Activated CD4-positive, CD25-positive, alpha-beta regulatory T cell treated with anti-CD3 and anti-CD28 coated beads, Interleukin-2, amount 50 U/mL, for 24 hours (primary cell): ENCODE measurements at regions not wholly inside any gene's neighbourhood (a gene's known extent, or its start where the extent isn't known, plus 50 kb on each side); places are given as distances from the start of the nearest gene placed in this dataset.
"Not testable (repeated sequence)": the region's sequence is repeated elsewhere in the genome, so short reads cannot be mapped to it uniquely, and the experiment has no call there.

Experiments
- ATAC-seq, 2 donors: fragments of 150-1000 bp; cut with Tn5 transposase; one replicate each; pipeline ENCODE4 v1.10.0; 2021; ENCODE audit warnings: mild to moderate bottlenecking in 1 of 2, moderate library complexity in 1 of 2

GRCh38 chr6:27854421-27854820 lies 57.8 kb downstream of the OR2B2 start:
- ATAC-seq, result no peak

GRCh38 chr6:27851440-27851839 lies 60.8 kb downstream of the OR2B2 start:
- ATAC-seq, result no peak

DNA sequence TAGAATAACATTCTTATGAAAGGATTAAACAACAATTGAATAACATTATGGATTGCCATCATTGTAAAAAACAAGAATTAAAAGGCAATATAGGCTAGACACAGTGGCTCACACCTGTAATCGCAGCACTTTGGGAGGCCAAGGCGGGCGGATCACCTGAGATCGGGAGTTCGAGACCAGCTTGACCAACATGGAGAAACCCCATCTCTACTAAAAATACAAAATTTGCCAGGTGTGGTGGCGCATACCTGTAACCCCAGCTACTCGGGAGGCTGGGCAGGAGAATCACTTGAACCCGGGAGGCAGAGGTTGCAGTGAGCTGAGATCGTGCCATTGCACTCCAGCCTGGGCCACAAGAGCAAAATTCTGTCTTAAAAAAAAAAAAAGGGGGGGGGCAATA lies 63.2 kb downstream of the OR2B2 start:
- not testable (repeated sequence) for ATAC-seq

DNA sequence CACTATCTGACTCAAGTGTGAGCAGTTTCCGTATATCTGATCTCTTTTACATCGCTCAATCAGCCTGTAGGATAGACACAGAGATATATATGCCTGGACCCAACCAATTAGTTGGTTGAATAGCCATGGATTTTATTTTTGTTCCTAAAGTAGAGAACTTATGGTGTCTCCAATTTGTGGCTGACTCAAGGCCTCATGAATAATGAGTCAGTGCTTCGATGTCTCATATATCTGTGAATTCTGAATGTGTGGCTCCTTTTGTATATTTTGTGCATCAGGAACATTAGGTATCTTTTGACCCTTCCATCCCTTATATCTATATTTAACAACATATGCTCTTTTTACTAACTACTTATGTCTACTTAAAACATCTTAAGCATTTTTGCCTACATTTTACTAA lies 64.5 kb downstream of the OR2B2 start:
- no peak for ATAC-seq

DNA sequence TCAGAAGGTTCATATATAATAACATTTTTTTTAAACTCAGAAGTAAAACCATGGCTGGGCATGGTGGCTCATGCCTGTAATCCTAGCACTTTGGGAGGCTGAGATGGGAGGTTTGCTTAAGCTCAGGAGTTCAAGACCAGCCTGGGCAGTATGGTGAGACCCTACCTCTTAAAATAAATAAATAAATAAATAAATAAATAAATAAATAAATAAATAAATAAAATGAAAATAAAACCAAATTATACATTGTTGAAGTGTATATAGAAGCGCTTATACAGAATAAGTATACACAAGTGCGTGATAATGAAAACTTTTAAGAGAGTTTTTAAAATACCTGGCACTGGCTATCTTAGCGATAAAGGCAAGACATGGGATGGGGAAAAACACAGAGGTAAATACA lies 71.6 kb downstream of the OR2B2 start:
- no peak for ATAC-seq

- ATAC-seq, result no peak
These were observed 72.3 kb downstream of the OR2B2 start for GRCh38 chr6:27839626-27840475.

DNA sequence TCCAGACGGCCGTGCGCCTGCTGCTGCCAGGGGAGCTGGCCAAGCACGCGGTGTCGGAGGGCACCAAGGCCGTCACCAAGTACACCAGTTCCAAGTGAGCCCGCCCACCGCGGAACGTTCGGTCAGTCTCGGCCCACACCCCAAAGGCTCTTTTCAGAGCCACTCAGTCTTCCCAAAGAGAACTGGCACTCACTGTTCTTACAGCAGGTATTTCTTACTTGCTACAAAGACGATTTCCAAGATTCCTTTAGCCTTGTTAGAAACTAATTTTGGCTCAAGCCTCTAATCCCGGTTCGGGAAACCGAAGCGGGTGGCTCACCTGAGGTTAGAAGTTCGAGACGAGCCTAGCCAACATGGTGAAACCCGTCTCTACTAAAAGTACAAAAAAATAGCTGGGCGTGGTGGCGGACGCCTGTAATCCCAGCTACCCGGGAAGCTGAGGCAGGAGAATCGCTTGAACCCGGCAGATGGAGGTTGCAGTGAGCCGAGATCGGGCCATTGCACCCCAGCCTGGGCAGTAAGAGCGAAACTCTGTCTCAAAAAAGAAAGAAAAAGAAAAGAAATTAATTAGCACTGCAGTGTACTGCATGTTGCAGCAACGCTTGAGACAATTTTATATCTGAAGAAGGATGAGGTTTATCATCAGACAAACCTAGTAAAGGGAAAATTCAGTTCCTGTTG lies 73.1 kb downstream of the OR2B2 start:
- peak in 1 of 2 donors; percentile 3 for ATAC-seq

DNA sequence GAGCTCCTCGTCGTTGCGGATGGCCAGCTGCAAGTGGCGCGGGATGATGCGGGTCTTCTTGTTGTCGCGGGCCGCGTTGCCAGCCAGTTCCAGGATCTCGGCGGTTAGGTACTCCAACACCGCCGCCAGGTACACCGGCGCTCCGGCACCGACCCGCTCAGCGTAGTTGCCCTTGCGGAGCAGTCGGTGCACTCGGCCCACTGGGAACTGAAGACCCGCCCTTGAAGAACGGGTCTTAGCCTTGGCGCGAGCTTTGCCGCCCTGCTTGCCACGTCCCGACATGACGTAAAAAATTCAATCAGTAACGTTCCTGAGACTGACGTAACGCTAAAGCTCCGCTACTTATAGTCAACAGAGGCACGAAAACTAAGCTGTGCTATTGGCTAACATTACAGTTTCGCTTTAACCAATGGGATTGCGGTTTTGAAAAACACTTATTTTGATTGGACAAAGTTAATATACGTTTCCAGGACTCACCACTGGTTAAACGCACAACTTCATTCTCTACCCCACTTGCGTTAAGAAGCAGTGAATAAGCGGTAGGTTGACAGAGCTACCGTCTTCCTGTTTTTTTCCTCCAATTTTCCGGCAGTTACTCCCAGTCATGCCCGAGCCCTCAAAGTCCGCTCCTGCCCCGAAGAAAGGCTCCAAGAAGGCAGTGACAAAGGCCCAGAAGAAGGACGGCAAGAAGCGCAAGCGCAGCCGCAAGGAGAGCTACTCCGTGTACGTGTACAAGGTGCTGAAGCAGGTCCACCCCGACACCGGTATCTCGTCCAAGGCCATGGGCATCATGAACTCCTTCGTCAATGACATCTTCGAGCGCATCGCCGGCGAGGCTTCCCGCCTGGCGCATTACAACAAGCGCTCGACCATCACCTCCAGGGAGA lies 73.9 kb downstream of the OR2B2 start:
- peak; percentile 83 to 84 for ATAC-seq

DNA sequence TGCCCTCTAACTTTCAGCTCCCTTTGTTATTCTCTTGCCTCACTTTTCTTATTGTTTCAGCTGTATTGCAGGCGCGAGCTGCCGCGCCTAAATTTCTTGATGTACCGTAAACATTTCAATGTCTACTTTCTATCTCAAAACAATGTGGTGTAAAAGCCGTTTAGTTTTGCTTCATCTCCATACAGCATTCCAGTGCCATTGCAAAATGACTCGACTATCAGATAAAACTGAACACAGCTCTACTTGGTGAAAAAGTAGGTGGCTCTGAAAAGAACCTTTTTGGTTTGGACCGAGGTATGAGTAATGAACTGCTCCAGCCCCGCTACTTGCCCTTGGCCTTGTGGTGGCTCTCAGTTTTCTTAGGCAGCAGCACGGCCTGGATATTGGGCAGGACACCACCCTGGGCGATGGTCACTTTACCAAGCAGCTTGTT lies 74.6 kb downstream of the OR2B2 start:
- ATAC-seq, result peak; percentile 8 to 19

DNA sequence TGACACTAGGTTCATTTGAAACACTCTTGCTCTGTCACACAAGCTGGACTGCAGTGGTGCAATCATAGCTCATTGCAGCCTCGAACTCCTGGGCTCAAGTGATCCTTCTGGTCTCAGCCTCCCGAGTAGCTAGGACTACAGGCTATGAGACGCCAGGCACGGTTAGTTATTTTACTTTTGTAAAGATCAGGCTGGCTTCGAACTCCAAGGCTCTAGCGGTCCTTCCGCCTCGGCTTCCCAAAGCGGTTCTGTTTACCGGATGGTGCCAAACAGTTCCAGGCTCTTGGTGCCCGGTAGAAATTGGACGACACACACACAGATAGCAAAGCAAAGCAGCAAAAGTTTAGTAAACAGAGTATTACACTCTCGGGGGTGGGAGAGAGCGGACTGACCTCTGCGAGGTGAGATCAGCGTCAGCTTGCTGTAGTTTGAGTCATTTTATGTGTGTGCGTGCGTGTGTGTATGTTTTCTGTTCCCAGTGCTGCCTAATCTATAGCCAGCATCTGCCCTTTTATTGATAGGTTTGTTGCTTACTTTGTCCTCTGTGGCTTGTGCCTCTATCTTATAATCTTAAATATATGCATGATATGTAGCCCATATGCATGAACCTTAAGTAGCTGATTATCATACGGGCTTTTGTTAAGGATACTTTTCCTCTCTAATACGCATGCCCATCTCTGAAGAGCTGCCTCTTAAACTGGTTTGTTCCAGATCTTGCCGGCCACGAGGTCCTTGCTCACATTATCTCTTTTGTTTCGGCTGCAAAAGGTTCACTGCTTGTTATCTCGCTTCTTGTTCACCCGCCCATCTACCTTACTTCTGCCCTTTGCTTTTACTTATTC lies 75.2 kb downstream of the OR2B2 start:
- peak; percentile 63 to 64 for ATAC-seq

DNA sequence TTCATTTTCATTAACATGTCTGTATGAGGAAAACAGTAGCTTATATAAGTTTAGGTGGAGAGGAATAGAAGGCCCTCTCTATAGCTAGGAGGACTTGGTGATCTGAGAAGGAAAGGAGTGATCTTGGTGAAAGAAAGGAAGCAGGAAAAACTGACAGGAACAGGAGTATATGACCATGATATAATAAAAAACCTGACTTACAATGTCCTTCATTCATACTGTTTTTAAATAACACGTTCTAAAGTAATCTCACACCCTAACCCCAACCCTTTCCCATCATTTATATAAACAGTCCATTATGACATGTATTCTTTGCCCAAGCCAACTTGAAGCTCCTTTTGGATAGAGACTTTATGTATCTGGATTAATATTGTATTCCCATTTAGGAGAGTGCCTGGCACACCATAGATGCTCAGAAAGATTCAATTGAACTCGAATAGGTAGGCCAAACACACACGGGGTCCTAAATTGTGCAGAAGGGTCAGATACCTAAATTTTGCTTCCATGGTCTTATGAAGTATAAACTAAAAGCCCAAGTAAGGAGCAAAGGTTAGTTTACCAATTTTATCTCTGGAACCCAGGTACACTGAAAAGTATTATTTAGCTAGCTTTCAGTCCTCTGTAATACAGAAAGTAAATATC lies 75.9 kb downstream of the OR2B2 start:
- ATAC-seq, result no peak

- ATAC-seq, result no peak
These were observed 77.2 kb downstream of the OR2B2 start for GRCh38 chr6:27834879-27835549.

DNA sequence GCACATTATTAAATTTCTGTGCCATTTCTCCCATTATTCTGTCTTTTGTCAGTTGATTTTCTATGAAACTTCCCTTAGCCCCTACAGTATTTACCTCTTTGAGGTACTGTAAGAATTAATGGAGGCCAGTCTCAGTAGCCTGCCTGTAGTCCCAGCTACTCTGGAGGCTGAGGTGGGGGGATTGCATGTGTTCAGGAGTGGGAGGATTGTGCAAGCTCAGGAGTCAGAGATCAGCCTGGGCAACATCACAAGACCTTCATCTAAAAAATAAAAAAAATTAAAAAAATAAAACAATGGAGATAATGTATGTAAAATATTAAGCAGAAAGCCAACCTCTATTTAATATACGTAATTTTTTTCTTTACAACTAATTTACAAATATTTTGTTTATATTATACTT lies 77.8 kb downstream of the OR2B2 start:
- no peak for ATAC-seq

GRCh38 chr6:27831434-27832081 lies 80.6 kb downstream of the OR2B2 start:
- peak; percentile 84 to 88 for ATAC-seq

DNA sequence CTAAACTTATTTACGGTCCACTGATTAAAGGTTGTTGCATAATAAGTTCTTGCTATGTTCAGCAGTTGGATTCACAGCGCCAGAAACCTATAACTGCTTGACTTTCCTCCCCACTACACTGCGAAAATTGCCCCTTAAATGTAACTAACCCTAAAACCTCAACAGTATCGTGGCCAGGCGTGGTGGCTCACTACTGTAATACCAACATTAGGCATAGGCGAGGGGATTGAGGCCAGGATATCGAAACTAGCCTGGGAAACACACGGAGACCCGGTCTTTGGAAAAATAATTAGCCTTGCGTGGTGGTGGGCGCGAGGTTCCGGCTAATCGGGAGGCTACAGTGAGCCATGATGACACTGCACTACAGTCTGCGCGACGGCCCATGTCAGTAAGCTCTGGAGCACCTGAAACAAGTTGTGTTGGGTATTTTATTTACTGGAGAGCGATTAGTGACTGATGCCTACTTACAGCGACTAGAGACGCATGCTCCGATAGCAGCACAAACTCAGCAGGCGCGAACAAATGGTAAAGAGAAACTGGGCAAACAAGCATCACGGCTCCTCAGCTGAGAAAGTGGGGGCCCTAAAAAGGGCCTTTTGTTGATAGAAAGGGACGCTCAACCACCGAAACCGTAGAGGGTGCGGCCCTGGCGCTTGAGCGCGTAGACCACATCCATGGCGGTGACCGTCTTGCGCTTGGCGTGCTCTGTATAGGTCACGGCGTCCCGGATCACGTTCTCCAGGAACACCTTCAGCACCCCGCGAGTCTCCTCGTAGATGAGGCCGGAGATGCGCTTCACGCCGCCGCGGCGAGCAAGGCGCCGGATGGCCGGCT lies 81.4 kb downstream of the OR2B2 start:
- peak; percentile 79 to 83 for ATAC-seq

DNA sequence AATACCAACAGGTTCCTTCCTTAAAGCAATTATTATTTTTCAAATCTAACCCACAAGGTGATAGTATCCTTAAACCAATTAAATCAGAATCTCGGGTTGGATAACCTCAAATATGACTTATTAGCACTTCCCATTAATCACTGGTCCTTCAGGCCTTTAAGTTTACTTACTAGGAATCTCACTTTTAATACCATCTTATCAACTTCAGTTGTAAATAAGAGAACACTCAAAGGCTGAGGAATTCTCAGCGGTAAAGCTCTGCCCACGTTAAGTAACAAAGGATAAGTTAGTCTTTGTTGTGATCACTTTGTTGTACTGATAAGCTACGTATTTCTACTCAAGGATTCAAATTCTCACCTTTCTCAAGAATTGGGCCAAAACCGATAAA lies 82.0 kb downstream of the OR2B2 start:
- ATAC-seq, result no peak

GRCh38 chr6:27829453-27830211 lies 82.6 kb downstream of the OR2B2 start:
- ATAC-seq, result no peak

DNA sequence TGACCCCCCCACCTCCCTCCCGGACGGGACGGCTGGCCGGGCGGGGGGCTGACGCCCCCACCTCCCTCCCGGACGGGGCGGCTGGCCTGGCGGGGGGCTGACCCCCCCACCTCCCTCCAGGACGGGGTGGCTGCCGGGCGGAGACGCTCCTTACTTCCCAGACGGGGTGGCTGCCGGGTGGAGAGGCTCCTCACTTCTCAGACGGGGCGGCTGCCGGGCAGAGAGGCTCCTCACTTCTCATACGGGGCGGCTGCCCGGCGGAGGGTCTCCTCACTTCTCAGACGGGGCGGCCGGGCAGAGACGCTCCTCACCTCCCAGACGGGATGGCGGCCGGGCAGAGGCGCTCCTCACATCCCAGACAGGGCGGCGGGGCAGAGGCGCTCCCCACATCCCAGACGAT lies 84.7 kb downstream of the OR2B2 start:
- ATAC-seq, result not testable (repeated sequence)

GRCh38 chr6:27826612-27826985 lies 85.6 kb downstream of the OR2B2 start:
- not testable (repeated sequence) for ATAC-seq
